Fibroblast of lung (primary cell): ENCODE measurements at regions not wholly inside any gene's neighbourhood (a gene's known extent, or its start where the extent isn't known, plus 50 kb on each side); places are given as distances from the start of the nearest gene placed in this dataset.

ENCODE experiments used
- DNase-seq, 2 donors: peaks; one replicate each; pipeline versions ENCODE4 v3.0.0 to v3.0.0-alpha.2; 2010; ENCODE audit warnings: low read depth in 2 of 2
- H2AFZ ChIP-seq: 2 replicates; pipeline ENCODE4 v1.5.1; 2012; ENCODE audit warnings: low read length, control low read depth, inconsistent platforms
- H3K27ac ChIP-seq: 2 replicates; pipeline ENCODE4 v1.5.1; 2011; ENCODE audit warnings: low read length, control low read depth; ENCODE audit not compliant: insufficient read depth
- H3K27me3 ChIP-seq: 2 replicates; pipeline ENCODE4 v1.5.1; 2011; ENCODE audit warnings: mild to moderate bottlenecking, low read length; ENCODE audit not compliant: control insufficient read depth, insufficient read depth
- H3K36me3 ChIP-seq: 2 replicates; pipeline ENCODE4 v1.5.1; 2011; ENCODE audit warnings: low read length; ENCODE audit not compliant: control insufficient read depth, insufficient read depth
- H3K4me1 ChIP-seq: 2 replicates; pipeline ENCODE4 v1.5.1; 2011; ENCODE audit warnings: low read length; ENCODE audit not compliant: control insufficient read depth, insufficient read depth; ENCODE audit errors: extremely low read depth
- H3K4me2 ChIP-seq: 2 replicates; pipeline ENCODE4 v1.5.1; 2011; ENCODE audit warnings: low read length, control low read depth; ENCODE audit not compliant: insufficient read depth; ENCODE audit errors: extremely low read depth
- H3K4me3 ChIP-seq, 4 experiments: fragments of 200-600 bp in 1 of 4; sonication (generic) in 1 of 4; replicated peaks in 1 of 4; 2 replicates each; pipeline ENCODE4 v1.5.1; 2011 to 2016; ENCODE audit warnings: low read length in 4 of 4, low read depth in 3 of 4, mild to moderate bottlenecking in 3 of 4, control low read depth in 2 of 4, inconsistent platforms in 1 of 4, mixed read lengths in 1 of 4; ENCODE audit not compliant: insufficient read depth in 1 of 4; ENCODE audit errors: control extremely low read depth in 1 of 4
- H3K79me2 ChIP-seq: 2 replicates; pipeline ENCODE4 v1.5.1; 2012; ENCODE audit warnings: mild to moderate bottlenecking, low read length, inconsistent platforms; ENCODE audit not compliant: control insufficient read depth, insufficient read depth
- H3K9ac ChIP-seq: 2 replicates; pipeline ENCODE4 v1.5.1; 2011; ENCODE audit warnings: mild to moderate bottlenecking, low read length, control low read depth; ENCODE audit not compliant: insufficient read depth
- H3K9me3 ChIP-seq: 2 replicates; pipeline ENCODE4 v1.5.1; 2012; ENCODE audit warnings: low read depth, low read length; ENCODE audit not compliant: control insufficient read depth, insufficient read depth
- H4K20me1 ChIP-seq: 2 replicates; pipeline ENCODE4 v1.5.1; 2011; ENCODE audit warnings: low read length; ENCODE audit not compliant: control insufficient read depth, insufficient read depth; ENCODE audit errors: extremely low read depth
- CTCF ChIP-seq, 2 donors: IDR thresholded peaks in 1 of 2; conservative IDR thresholded peaks in 1 of 2; 1 replicate in 1 of 2; 2 replicates in 1 of 2; pipeline ENCODE4 v1.5.1; 2011 to 2012; ENCODE audit warnings: low read length in 2 of 2, control low read depth in 1 of 2, inconsistent platforms in 1 of 2, low read depth in 1 of 2, mild to moderate bottlenecking in 1 of 2
- EZH2 ChIP-seq: IDR thresholded peaks from 2 replicates; pipeline ENCODE4 v1.5.1; 2012; ENCODE audit warnings: low read length, control low read depth, mild to moderate bottlenecking; ENCODE audit errors: missing control alignments

DNA sequence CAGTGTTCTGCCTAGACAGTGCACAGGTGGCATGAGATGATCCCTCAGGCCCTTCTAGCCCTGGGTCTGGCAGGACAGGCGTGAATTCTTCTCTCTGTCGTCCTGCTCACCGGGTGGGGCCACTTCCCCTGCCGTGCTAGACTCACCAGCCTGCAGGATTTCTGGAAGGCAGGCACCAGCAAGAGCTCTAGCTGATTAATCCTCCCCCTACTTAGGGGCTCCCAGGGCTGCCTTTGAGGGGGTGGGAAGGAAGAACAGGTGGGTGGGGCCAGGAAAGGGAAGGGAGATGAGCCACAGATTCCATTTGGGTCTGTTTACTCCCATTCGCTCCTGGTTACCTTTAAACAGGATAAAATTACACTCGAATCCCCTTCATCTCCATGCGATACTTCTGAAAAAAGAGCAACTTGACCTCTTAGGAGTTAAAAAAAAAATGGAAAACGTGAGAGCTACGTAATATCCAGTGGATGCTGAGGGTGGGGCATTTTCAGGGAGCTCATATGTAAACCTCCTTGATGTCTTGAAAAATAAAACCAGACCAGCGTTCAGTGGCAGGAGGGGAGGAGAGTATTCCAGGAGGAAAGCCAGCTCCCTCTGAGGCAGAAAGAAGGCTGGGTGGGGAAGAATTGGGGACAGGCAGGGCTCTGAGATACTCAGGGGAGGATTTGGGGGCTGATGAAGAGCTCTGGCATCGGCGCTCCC is 665.5 kb downstream of the PTPRU start:
- H3K9me3 ChIP-seq: no peaks in the 10 kb centered on the region
- H3K27me3 ChIP-seq: no peaks in the 10 kb centered on the region
- no peak overlapping the region for H2AFZ ChIP-seq
- H3K79me2 ChIP-seq: no peaks in the 10 kb centered on the region
- H3K27ac ChIP-seq: no peak overlapping the region
- DNase-seq: no peak
- no peak overlapping the region for H3K4me3 ChIP-seq
- H3K9ac ChIP-seq: no peak overlapping the region
- H4K20me1 ChIP-seq: no peaks in the 10 kb centered on the region
- H3K4me1 ChIP-seq: no peaks in the 10 kb centered on the region
- H3K36me3 ChIP-seq: no peaks in the 10 kb centered on the region
- no peak overlapping the region for H3K4me2 ChIP-seq
- TF ChIP-seq CTCF (conservative IDR thresholded peaks at IDR 0.05 in 1 of 2, IDR thresholded peaks at IDR 0.05 in 1 of 2; ENCODE audit: low read depth in 1 of 2, low read length in 2 of 2): no peak
- TF ChIP-seq EZH2: no peak

DNA sequence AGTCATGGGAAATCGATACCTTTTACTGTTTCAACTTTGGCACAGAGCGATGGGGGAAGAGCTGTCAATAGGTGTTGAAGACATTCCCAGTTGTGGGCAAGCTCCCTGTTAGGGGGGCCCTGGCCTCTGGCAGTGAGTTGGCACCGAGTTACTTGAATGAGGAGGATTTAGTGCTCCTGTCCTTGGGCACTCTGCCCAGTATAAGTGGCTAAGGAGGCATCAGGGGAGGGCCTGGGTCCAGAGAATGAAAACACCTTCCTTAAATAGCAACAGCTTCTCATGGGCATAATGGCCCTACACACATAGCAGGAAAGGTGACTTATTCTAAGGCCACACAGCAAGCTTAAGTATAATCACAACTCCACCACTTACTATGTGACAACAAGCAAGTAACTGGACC is 664.4 kb downstream of the PTPRU start:
- Histone ChIP-seq H2AFZ (no peak overlapping the region), H3K27me3 (no peaks in the 10 kb centered on the region), H3K36me3 (no peaks in the 10 kb centered on the region), H3K79me2 (no peaks in the 10 kb centered on the region), H3K9ac (no peak overlapping the region), H3K4me3 (no peak overlapping the region), H3K9me3 (no peaks in the 10 kb centered on the region), H3K4me1 (no peaks in the 10 kb centered on the region), H3K4me2 (no peak overlapping the region), H3K27ac (no peak overlapping the region), H4K20me1 (no peaks in the 10 kb centered on the region)
- no peak for DNase-seq
- TF ChIP-seq CTCF (conservative IDR thresholded peaks at IDR 0.05 in 1 of 2, IDR thresholded peaks at IDR 0.05 in 1 of 2; ENCODE audit: low read depth in 1 of 2, low read length in 2 of 2) (no peak), EZH2 (no peak)

DNA sequence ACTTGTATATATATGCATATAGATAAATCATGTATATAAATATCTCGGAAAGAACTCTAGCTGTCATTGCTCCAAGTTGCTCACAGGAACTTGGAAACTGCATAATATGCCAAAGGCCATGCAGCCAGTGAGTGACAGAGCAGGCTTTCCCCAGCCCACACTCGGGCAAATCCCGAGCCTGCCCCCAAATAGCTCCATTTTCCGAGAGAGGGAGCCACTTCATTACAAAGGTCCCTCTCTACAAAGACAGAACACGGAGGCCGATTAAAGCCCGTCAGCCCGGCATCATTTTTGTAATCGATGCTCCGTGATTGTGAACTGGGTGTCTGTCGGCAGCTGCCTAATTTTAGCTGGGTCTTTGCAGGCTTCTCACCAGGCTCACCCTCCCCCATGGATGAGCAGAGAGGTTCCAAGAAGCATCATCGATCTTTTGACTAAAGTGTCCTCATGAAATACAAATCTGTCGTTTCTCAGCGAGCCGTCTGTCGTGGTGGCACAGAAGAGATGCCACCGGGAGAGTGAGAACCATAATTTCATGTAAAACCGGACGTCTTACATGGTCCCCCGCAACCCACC is 663.9 kb downstream of the PTPRU start:
- Histone ChIP-seq H3K27me3 (no peaks in the 10 kb centered on the region), H2AFZ (no peak overlapping the region)
- TF ChIP-seq EZH2: no peak
- TF ChIP-seq CTCF (conservative IDR thresholded peaks at IDR 0.05 in 1 of 2, IDR thresholded peaks at IDR 0.05 in 1 of 2; ENCODE audit: low read depth in 1 of 2, low read length in 2 of 2): no peak

More for the DNA sequence above, 663.9 kb downstream of the PTPRU start:
- no peak overlapping the region for H3K4me3 ChIP-seq
- no peaks in the 10 kb centered on the region for H4K20me1 ChIP-seq
- no peak overlapping the region for H3K9ac ChIP-seq
- no peak for DNase-seq
- H3K36me3 ChIP-seq: no peaks in the 10 kb centered on the region
- H3K27ac ChIP-seq: no peak overlapping the region
- no peaks in the 10 kb centered on the region for H3K4me1 ChIP-seq
- no peaks in the 10 kb centered on the region for H3K9me3 ChIP-seq
- H3K4me2 ChIP-seq: no peak overlapping the region
- no peaks in the 10 kb centered on the region for H3K79me2 ChIP-seq
